ENCODE measurements at regions not wholly inside any gene's neighbourhood (a gene's known extent, or its start where the extent isn't known, plus 50 kb on each side); places are given as distances from the start of the nearest gene placed in this dataset.
"Not testable (repeated sequence)": the region's sequence is repeated elsewhere in the genome, so short reads cannot be mapped to it uniquely, and the experiment has no call there.

DNA sequence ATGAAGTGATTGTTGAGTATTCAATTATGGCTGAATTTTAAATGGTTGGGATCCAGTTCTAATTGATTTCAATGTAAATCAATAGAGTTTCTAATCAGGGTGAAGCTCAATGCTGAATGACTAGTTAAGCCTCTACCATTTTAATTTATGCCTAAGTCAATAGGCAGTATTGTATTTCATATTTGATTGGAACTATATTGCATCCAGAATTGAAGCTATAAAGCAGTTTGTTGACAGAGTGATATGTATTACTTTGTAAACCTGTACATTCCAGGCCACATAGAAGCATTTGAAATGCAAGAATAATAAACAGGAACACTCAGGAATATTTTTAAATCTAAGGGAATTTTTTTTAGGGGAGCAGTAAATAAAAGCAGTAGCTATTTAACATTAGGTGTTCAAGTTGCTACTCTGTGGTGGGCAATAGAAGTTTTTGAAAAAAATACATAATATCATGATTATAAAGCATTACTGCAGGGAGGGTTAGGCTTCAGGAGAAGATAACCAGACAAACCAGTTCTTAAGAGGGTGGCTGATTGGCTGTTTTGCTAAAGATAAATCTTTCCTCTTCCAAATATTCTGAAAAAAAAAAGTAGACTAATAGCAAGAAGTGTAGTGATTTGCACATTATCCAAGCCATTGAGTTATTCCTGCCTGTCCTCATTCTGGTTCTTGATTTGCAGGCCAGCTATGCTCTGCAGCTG lies 492.0 kb upstream of the MEF2C start:
- DNase-seq = no peak

DNA sequence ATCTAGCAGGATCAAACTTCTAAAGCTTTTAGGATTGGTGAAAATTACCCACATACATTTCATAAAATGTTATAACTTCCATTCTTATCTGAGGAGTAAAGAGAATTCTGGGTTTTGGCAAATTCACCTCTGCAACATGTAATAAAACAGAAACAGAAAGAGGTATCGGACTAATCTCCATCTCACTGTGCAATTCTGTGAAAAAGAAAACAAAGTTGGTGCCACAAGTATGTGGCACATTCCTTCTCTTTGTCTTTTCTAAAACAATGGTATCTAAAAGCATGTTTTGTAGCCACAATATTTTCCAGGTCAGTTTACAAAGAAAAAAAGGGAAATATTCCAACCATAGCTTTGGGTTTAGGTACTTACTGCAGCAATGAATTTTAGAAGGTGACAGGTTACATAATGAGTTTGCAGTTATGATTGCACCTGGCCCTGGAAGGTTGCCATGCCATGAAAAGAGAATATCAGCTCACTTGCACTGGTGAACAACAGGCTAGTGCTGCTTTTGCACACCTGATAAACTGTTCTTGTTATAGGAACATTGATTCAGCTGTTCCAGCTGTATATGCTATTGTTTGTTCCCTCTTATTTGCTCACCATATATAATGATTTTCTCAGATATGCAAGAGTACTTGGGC lies 491.3 kb upstream of the MEF2C start:
- no peak for DNase-seq

DNA sequence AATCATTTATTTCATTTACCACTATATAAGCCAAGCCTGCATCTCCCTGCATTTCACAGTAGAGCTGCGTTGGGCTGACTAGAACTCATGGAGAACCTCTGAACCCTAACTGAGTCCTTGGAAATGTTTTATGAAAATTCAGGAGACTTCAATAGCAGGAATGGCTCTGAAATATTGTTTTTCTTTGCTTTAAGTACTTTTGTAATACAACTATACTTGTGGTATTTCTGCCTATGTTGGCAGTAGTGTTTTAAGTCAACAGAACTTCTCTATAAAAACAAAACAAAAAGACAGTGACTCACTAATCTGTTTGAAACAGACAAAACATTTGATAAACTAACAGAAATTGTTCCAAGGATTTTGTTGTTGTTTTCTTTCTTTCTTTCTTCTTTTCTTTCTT lies 489.2 kb upstream of the MEF2C start:
- no peak for DNase-seq

DNA sequence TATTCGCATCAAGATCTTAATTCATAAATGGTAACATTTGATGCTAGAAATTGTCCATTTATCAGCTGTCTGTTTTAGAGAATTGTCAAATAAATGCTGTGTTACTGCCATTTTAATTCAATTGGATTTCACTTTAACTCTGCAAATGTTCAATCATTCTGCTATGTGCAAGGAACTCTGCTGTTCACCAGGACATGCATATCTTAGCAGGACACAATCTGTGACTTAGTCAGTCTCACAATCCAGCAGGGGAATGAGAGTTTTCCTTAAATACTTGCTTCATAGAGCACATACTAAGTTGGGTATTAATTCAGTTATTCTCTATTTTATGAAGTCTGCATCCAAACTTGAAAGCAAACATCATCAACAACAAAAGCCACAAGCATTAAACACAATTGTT lies 488.7 kb upstream of the MEF2C start:
- DNase-seq = no peak

DNA sequence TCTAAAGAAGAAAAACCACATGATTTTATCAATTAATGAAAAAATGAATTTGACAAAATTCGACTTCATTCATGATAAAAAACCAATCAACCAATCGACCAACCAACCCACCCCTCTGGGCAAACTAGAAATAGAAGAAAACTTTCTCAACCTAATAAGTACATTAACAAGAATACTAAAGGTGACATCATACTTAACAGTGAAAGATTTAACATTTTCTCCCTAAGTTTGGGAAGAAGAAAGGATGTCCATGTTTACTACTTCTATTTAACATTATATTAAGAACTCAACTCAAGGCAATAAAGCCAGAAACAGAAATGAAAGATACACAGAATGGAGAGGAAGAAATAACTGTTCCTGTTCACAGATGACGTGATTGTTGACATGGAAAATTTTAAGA lies 476.1 kb upstream of the MEF2C start:
- no peak for DNase-seq

DNA sequence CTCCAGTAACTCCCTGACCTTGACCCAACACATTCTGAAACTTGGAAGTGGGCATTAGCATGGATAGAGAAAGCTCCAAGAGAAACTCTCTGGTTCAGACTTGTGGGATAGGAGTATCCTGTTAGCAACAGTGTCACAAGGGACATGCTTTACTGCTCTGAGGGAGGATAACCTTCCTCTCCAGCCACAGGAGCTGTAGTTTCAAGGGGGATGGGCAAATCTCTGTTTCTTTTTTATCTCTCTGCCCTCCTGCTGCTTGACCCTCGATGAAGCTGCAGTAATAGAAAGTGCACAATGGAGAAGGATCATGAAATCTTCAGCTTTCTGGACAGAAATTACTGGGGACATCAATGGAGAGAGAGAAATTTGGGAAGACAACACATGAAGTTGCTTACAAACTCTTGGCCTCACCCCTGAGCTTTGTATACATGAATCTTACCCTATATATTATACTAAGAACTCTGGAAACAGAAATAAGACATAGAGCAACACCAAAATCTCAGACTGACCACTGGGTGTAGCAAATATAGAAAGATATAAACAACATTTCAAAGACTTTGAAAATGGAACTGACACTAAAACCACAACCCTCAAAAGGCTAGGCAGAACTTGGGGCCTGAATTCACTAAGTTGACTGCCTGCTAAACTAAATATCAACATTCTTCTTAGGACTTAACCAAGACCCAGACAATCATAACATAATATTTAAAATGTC lies 471.0 kb upstream of the MEF2C start:
- DNase-seq = no peak

DNA sequence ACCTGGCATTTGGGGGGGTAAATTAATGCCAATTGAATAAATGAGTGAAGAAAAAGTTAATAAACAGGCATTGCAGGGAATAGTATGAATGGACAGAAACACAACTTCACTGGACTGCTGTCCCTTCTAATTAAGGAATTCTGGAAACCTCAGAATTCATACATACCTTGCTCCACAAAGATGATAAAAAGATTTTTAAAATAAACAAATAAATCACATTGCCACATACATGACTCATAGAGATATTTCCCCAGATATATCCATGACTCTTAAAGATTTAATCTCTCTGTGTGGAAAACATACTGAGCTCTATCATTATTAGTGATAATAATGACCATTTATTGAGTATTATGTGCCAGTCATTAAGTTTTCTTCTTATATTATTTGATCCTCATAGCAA lies 469.0 kb upstream of the MEF2C start:
- no peak for DNase-seq

DNA sequence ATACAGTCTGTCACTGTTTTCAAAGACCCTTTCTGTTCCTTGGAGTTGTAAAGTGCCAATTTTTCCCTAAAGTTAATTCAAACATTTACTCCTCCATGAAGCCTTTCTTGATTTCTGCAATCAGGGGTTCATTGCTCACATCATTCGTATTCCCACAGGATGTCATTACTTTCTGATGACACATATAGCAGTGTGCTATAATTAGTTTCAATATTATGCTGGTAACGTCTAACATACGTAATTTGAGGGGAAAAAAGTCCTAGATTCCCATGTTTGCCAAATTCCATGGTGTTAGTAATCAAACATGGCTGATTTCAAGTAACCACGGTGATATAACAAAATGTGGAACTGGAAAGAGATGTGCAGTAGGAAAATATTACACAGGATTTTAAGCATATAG lies 468.2 kb upstream of the MEF2C start:
- DNase-seq = no peak

DNA sequence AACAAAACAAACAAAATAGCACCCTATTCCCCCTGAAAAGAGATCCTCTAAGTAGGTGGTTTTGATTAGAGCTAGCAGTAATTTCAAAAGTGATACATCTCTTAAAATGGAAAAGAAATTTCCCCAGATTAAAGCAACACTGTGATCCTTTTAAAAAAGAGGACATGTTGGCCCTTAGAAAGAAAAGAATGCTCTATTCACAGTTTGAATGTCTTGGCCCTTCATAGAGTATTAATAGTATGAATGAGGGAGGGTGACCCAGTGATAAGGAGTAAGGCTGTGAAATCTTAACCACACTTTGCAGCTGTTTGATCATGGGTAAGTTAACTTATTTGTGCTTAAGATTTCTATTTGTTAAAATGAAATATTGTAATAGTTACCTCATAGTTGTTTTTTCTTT lies 467.7 kb upstream of the MEF2C start:
- no peak for DNase-seq

DNA sequence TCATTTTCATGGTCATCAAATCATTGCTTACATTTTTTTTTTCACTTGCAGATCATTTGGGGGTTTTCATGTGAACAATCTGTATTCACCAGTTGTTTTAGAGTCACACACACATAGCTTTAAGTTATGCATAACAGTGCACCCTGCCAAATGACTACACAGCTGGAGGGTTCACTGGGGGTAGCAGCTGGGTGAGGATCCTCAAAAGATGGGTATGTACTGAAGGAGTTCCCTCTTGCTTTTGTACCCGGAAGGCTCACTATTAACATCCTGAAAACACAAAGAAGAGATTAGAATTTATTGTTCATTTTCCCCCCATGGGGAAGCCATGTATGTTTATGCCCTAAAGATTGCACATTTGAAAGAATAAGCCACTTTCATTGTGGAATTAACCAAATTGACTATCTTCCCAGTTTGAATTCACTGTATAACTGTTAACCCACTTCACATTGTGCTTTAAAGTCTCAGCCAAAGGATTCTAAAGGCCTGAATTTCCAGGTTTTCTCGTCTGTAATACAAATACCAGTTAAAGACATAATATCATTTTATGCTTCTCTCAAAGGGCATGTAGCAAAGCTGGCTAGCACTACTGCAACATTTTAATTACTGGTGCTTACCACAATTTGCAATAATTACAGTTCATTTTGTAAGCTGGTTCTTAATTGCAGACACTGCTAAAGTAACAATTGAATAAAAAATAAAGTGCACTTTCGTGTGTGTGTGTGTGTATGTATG lies 466.4 kb upstream of the MEF2C start:
- no peak for DNase-seq

DNA sequence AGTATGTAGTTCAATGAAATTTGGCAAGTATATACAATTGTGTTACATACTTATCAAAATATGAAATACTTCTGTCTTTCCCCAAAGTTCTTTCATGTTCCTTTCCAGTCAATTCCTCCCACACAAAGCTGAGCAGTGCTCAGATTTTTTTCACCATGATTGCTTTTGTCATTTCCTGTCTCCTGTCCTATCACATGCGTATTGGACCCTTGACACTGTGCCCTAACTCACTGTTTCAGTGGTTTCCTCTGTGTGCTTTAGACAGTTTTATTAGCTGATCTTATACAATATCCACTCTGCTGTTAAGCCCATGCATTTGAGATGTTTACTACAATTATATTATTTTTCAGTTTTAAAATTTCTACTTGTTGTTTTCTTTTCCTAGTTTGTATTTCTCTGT lies 463.6 kb upstream of the MEF2C start:
- DNase-seq = no peak

DNA sequence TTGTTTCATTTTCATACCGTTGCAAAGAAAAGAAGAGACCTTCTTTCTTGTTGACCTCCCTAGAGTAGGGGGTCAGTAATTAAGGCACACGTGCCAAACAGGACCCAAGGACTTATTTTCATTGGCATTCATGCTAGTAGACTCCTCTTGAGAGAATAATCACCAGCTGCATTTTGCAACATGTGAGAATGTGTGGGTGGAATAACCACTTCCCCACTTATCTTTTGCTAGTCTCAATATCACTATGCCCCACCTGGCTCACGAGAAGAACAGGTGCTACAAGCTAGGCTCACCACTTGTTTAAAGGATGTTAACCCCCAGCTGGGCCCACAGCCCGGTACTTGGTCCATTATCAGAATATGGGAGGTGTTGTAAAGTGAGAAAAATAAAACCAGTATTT lies 460.7 kb upstream of the MEF2C start:
- DNase-seq = no peak

DNA sequence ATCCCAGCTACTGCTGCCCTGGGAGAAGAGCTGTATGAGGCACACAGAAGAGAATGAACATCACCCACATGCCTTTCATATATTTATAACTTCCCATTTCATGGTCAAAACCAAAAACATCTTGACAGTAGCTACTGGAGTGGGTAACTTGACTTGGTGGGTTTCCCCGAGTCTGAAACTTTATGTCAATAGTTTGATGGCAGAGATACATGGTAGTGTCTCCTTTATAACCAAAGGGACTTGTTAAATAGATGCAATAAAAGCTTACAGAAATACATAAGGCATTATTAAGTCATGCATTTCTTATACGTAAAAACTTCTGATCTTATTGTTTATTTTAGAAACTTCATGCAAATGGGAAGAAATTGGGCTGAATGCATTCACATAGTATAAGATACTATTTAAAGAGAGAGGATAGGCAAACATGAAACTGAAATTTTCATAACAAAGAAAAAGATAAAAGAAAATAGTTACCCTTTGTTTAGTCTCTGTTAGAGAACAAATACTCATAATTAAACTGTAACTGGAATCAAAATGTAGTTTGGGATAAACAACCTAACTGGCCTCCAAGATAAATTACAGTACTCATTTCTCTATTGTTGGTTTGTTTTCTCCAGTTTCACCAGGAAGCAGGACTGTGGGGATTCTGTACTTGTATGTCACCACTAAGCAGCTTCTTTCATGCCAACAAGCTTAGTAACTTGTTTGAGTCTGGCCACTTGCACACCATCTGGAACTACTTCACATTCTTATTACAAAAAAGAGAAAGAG lies 459.3 kb upstream of the MEF2C start:
- DNase-seq = no peak

DNA sequence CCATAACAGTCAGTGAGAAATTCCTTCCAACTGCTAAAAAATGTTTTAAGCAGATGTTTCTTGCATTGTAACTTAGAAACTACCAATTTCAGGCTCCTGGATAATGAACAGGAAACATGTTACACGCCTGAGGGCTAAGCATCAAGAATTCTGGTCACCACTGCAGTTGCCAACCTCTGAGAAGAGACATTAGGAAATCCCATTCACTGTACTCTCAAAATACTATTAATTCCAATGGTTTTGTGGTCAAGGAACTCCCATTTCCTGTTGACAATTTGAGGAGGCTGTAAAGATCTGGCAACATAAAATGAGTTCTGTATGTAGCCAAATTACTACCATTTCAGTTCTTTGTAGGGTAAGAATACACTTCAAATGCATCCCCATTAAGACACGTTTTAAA lies 456.0 kb upstream of the MEF2C start:
- no peak for DNase-seq

DNA sequence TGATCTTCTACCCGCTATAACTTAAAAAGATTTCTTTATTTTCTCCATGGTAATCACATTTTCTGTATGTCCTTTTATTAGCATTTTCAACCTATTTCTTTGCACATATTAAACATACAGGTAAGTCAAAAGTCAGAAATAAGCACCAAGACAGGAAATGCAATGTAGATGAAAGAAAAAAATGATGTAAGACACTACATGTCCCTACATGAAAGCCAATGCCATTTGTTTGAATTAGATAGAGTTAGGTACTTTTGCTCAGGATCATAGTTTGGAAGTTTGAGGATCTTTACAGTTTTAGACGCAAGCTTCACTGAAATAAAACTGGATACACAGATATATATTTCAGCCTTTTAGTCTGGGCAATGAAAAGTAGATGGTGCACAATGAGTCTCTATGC lies 453.1 kb upstream of the MEF2C start:
- DNase-seq = no peak

DNA sequence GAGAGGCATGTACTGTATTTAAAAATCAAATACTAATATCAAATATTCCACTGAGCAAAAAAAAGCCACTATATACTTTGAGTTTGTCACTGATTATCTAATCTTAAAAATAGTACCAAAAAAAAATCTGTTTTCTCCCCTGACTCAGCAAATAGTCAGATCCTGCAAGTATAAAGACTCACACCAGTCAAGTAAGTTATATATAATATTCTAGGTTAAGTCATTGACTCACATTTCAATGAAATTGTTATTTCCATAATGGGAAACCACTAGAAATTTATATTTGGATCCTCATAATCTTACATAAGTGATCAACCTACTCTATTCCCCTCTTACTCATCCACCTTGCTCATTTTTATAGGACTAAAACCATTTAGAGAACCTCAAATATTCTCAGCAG lies 447.2 kb upstream of the MEF2C start:
- DNase-seq = no peak

DNA sequence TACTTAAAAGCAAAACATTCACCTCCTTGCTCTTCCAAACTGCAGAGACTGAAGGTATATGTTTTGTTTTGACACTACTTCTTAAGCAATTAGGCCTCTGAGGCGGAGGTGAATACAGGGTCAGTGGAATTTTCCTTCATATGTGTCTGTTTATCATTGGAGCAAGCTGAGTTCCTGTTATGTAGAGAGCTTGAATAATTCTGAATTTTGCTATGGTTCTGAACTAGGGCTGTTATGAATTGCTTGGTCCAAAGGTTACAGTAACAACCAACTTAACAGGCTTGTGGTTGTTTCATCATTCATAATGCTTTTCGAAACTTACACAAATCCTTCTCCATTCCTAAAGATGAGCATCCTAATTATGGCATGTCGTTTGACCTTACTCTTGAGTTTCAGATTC lies 444.6 kb upstream of the MEF2C start:
- DNase-seq = no peak

DNA sequence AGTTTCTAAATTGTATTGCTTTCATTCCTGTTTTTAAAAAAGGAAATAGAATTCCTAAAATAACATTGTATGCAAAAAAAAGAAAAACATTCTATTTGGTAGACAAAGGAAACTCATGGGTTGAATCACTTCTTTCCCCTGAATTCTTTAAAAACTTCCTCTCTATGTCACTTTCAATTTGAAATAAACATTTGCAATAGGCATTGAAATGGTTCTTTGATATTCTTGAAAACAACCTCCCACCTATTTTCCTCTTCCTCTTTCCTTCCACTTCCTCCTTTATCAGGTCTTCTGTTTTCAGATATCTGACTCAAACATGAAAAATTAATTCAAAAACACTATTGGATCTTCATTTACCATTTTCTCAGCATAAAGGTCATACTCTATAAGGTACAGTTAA lies 442.0 kb upstream of the MEF2C start:
- DNase-seq = no peak

DNA sequence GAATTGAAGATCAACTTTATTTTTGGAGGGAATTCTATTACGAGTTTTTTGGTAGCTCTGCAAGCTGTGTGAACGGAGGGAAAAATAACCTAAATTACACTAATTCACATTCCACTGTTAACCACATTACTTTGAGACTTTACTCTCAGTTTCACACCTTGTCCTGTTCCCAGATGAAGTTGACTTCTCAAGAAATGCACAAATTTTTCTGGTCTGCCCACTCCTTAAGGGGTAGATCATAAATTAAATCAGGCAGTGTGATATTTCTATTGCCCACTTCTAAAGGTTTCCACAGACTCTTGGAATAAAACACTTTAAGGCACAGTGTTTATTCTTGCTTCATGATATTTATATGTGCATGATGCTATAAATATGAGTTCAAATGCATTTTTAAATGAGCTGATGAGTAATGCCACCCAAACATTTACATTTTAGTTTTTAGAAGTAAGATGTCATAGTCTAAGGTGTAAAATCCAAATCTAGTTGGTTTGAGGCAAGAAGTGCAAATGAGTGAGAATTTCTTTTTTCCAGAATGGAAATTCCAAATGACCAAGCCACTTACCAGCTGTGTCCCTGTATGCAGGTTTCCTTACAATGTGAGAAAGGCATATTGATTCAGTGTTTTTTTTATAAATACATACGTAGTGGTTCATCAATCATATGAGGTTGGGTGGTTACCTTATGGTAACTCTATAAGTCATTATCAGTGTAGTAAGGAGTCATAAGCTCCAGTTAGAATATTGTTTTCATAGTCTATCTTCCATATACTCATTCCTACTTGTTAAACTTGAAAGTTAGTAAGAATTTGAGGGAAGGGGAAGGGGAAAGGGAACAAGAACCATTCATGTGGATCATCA lies 437.7 kb upstream of the MEF2C start:
- DNase-seq = no peak

DNA sequence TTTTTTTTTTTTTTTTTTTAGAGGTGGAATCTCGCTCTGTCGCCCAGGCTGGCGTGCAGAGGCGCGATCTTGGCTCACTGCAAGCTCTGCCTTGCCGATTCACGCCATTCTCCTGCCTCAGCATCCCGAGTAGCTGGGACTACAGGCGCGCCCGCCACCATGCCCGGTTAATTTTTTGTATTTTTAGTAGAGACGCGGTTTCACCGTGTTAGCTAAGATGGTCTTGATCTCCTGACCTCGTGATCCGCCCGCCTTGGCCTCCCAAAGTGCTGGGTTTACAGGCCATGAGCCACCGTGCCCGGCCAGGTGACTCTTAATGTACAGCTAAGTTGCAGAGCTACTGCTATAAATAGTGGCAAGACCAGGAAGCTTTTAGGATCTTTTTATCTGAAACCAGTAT lies 434.9 kb upstream of the MEF2C start:
- not testable (repeated sequence) for DNase-seq

DNA sequence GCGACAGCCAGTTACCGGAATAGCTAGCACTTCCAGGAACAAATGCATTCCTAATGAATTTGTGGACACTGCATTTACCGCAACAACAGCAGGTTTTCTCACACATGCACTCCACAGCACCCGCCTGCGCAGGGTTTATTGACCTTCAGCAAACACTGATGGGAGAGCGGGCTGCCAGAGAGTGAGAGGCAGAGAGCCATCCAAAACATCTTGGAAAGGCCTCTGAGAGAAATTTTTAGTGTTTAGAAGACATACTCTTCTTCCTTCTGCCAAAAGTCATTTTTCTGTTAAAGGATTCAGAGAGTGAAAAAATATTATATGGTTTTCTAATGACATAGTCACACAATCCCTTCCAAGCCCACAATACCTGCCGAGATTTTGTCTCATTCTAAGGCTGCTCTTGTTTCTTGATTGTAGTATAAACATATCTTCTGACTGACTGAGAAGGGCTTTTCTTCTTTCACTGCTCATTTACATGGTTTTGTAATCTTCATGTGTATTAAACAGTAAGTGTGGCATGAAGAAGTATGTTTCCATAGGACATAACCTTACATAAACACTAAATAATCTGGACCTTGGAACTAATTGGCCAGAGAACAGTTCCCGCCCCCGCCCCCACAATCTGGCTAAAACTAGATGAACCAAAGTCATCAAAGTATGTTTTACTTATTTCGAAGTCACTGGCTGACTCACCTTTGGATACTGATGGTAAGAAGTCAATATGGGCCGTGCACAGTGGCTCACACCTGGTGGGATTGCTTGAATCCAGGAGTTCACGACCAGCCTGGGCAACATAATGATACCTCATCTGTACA lies 432.5 kb upstream of the MEF2C start:
- no peak for DNase-seq

All from NCI-H526 (cell line).